Endothelial cell of umbilical vein (primary cell): ENCODE measurements at regions not wholly inside any gene's neighbourhood (a gene's known extent, or its start where the extent isn't known, plus 50 kb on each side); places are given as distances from the start of the nearest gene placed in this dataset.

Source experiments
- BruUV-seq: library from RNA; stranded (reverse); fragments of 400-500 nt; replicated peaks from 2 replicates; lab custom pipeline; 2021; lab: Mats Ljungman, UMichigan
- CTCF ChIA-PET: fragments of 300-600, 350-600 bp; sonication (Branson Sonifier 250); formaldehyde crosslinking; loops from one replicate; lab custom pipeline; 2021; ENCODE audit warnings: antibody characterized with exemption, inconsistent platforms; lab: Charles Lee
- POLR2A ChIA-PET: fragments of 300-600, 350-600 bp; sonication (Branson Sonifier 250); formaldehyde crosslinking; loops from one replicate; lab custom pipeline; 2021; ENCODE audit warnings: antibody characterized with exemption, inconsistent platforms; lab: Charles Lee
- DNase-seq: peaks from one replicate; pipeline ENCODE4 v3.0.0-alpha.2; 2011; ENCODE audit warnings: low read depth, low spot score
- FAIRE-seq: peaks from 2 replicates; lab custom pipeline; 2011; peaks lifted over from hg19 to GRCh38; lab: Jason Lieb, UNC
- H2AFZ ChIP-seq: 2 replicates; pipeline ENCODE4 v1.6.0; 2012; ENCODE audit warnings: low read depth, low read length, control low read depth, inconsistent platforms
- H3K27ac ChIP-seq: 2 replicates; pipeline ENCODE4 v1.5.1; 2011; ENCODE audit warnings: low read depth, mild to moderate bottlenecking, control low read depth, low read length, moderate library complexity; ENCODE audit not compliant: insufficient read depth
- H3K27me3 ChIP-seq, 2 experiments: 2 replicates each; pipeline versions ENCODE4 v1.6.0 to v1.6.1; 2011; ENCODE audit warnings: low read length in 2 of 2, mixed read lengths in 1 of 2; ENCODE audit not compliant: control insufficient read depth in 2 of 2, insufficient read depth in 2 of 2
- H3K36me3 ChIP-seq, 2 experiments: 2 replicates in 1 of 2; 3 replicates in 1 of 2; pipeline ENCODE4 v1.5.1; 2011; ENCODE audit warnings: low read length in 2 of 2, mild to moderate bottlenecking in 1 of 2, moderate library complexity in 1 of 2; ENCODE audit not compliant: control insufficient read depth in 2 of 2, insufficient read depth in 2 of 2; ENCODE audit errors: extremely low read depth in 1 of 2
- H3K4me1 ChIP-seq: 3 replicates; pipeline ENCODE4 v1.5.1; 2011; ENCODE audit warnings: mild to moderate bottlenecking, low read length; ENCODE audit not compliant: control insufficient read depth, insufficient read depth; ENCODE audit errors: extremely low read depth
- H3K4me2 ChIP-seq: 2 replicates; pipeline ENCODE4 v1.6.1; 2011; ENCODE audit warnings: low read length, control low read depth, mixed read lengths; ENCODE audit not compliant: insufficient read depth
- H3K4me3 ChIP-seq, 3 experiments: fragments of 200-600 bp in 1 of 3; sonication (generic), shearing (Covaris generic) in 1 of 3; replicated peaks in 1 of 3; 2 replicates each; pipeline ENCODE4 v1.5.1; 2011 to 2016; ENCODE audit warnings: control low read depth in 3 of 3, low read length in 3 of 3, mild to moderate bottlenecking in 2 of 3, inconsistent platforms in 1 of 3, low read depth in 1 of 3, moderate library complexity in 1 of 3; ENCODE audit not compliant: insufficient read depth in 1 of 3
- H3K79me2 ChIP-seq: 2 replicates; pipeline ENCODE4 v1.6.0; 2012; ENCODE audit warnings: low read length, inconsistent platforms; ENCODE audit not compliant: control insufficient read depth, insufficient read depth
- H3K9ac ChIP-seq: replicated peaks from 2 replicates; pipeline ENCODE3; 2011; ENCODE audit warnings: low read length, control low read depth; ENCODE audit not compliant: insufficient read depth; ENCODE audit errors: extremely low read depth
- H3K9me1 ChIP-seq: replicated peaks from 3 replicates; pipeline ENCODE4 v1.6.0; 2011; ENCODE audit warnings: mild to moderate bottlenecking, low read length; ENCODE audit not compliant: control insufficient read depth, insufficient read depth; ENCODE audit errors: extremely low read depth
- H3K9me3 ChIP-seq: replicated peaks from 2 replicates; pipeline ENCODE4 v1.5.1; 2012; ENCODE audit warnings: low read length, inconsistent platforms; ENCODE audit not compliant: control insufficient read depth, insufficient read depth
- H4K20me1 ChIP-seq: replicated peaks from 2 replicates; pipeline ENCODE3; 2011; ENCODE audit warnings: mild to moderate bottlenecking, low read length; ENCODE audit not compliant: control insufficient read depth, insufficient read depth; ENCODE audit errors: extremely low read depth
- CTCF ChIP-seq, 2 donors: IDR thresholded peaks; 1 replicate in 1 of 2; 2 replicates in 1 of 2; pipeline ENCODE4 v1.5.1; 2011; ENCODE audit warnings: low read length in 2 of 2, mild to moderate bottlenecking in 2 of 2, moderate library complexity in 2 of 2, control low read depth in 1 of 2, inconsistent platforms in 1 of 2, low read depth in 1 of 2; ENCODE audit not compliant: insufficient read depth in 1 of 2; ENCODE audit errors: extremely low read depth in 1 of 2
- EZH2 ChIP-seq: IDR thresholded peaks from 2 replicates; pipeline ENCODE4 v1.6.1; 2012; ENCODE audit warnings: borderline replicate concordance, low read depth, mild to moderate bottlenecking, moderate library complexity, low read length, inconsistent platforms; ENCODE audit not compliant: severe bottlenecking
- FOS ChIP-seq: IDR thresholded peaks from 2 replicates; pipeline ENCODE4 v1.6.1; 2011; ENCODE audit warnings: mild to moderate bottlenecking, low read length, moderate library complexity, borderline replicate concordance; ENCODE audit not compliant: insufficient read depth
- GATA2 ChIP-seq: IDR thresholded peaks from 2 replicates; pipeline ENCODE4 v1.7.0; 2011; ENCODE audit warnings: low read depth, mild to moderate bottlenecking, moderate library complexity, mixed read lengths, low read length; ENCODE audit not compliant: insufficient read length, insufficient read depth
- JUN ChIP-seq: IDR thresholded peaks from 2 replicates; pipeline ENCODE4 v1.6.1; 2011; ENCODE audit warnings: borderline replicate concordance, low read depth; ENCODE audit not compliant: insufficient read length, insufficient read depth
- MYC ChIP-seq: IDR thresholded peaks from one replicate; pipeline ENCODE4 v1.6.1; 2011; ENCODE audit warnings: mild to moderate bottlenecking, low read depth, low read length
- POLR2A ChIP-seq: IDR thresholded peaks from 2 replicates; pipeline ENCODE4 v1.6.1; 2012; ENCODE audit warnings: low read depth, mild to moderate bottlenecking, control low read depth, low read length
- POLR2AphosphoS5 ChIP-seq: IDR thresholded peaks from 2 replicates; pipeline ENCODE4 v1.6.1; 2012; ENCODE audit warnings: low read depth, mild to moderate bottlenecking, control low read depth, low read length, moderate library complexity; ENCODE audit not compliant: insufficient read depth
- dilution Hi-C: fragments of 300-500 bp; cut with MboI; formaldehyde crosslinking; loops from one replicate; pipeline ENCODE4 v1.15.0; 2019; ENCODE audit warnings: low sequenced_read_pairs; ENCODE audit not compliant: extremely low pct_ligation_motif_present
- intact Hi-C: fragments of 100-400 bp; cut with micrococcal nuclease; formaldehyde crosslinking; loops from one replicate; pipeline ENCODE4 v1.10.0; 2022
- TF ChIP-seq, protein P1 (sequence below): IDR thresholded peaks from 2 replicates; pipeline ENCODE4 v1.6.1; 2011; ENCODE audit not compliant: insufficient read depth, insufficient read length

GRCh38 chr11:109870297-109870696 is 222.9 kb upstream of the ZC3H12C start:
- Histone ChIP-seq H3K4me3 (no peak overlapping the region), H2AFZ (no peak overlapping the region), H3K4me2 (no peak overlapping the region), H3K27ac (no peak overlapping the region), H3K36me3 (no peaks in the 10 kb centered on the region), H3K27me3 (no peaks in the 10 kb centered on the region), H3K9me1 (no peaks in the 10 kb centered on the region), H3K9ac (no peak overlapping the region), H3K79me2 (no peaks in the 10 kb centered on the region), H4K20me1 (no peaks in the 10 kb centered on the region), H3K4me1 (peaks cover 6% of the 10 kb centered on the region), H3K9me3 (no peaks in the 10 kb centered on the region)
- no peak for DNase-seq
- TF ChIP-seq CTCF (IDR thresholded peaks at IDR 0.05; ENCODE audit: extremely low read depth in 1 of 2, insufficient read depth in 1 of 2, low read depth in 1 of 2, low read length in 2 of 2) (no peak), POLR2A (no peak), GATA2 (no peak), MYC (no peak), JUN (no peak)
- TF ChIP-seq, protein P1, sequence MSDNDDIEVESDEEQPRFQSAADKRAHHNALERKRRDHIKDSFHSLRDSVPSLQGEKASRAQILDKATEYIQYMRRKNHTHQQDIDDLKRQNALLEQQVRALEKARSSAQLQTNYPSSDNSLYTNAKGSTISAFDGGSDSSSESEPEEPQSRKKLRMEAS = no peak
- POLR2A ChIA-PET = no interaction called here
- intact Hi-C loops (no loop called here), dilution Hi-C loops (no loop called here)
- no TSS peak for BruUV-seq
- CTCF ChIA-PET = interaction anchor here (0.6 to 1.2 kb wide), 2 partner anchors 18 to 69 kb away, joined by 3 read pairs; no protein-coding TSS in a partner anchor
- no peak for FAIRE-seq

DNA sequence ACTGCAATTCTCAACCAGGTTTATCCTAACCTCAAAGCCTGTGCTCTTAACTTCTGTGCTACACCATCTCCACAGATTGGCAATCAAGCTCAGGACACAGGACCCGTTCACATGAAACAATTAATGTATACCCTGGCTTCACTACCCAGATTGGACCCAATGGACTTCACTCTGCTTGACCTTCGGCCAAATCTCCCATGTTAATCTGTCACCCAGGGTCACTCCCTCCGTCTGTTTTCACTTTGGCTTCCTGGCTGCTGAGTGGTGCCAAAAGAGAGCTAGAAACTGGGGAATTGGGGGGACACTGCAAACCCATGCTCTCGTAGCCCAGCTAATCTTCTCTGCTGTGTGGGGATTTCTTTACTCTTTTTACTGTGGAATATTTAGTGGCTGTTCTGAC is 216.1 kb upstream of the ZC3H12C start:
- H3K4me2 ChIP-seq = no peak overlapping the region
- H3K9ac ChIP-seq = no peak overlapping the region
- no peaks in the 10 kb centered on the region for H3K4me1 ChIP-seq
- intact Hi-C loops (no loop called here), dilution Hi-C loops (no loop called here)
- TF ChIP-seq POLR2A = no peak
- TF ChIP-seq FOS = no peak
- TF ChIP-seq, protein P1 = no peak
- no peak for TF ChIP-seq JUN
- TF ChIP-seq POLR2AphosphoS5 = no peak
- no peak for TF ChIP-seq CTCF (IDR thresholded peaks at IDR 0.05; ENCODE audit: extremely low read depth in 1 of 2, insufficient read depth in 1 of 2, low read depth in 1 of 2, low read length in 2 of 2)
- no peak for TF ChIP-seq EZH2
- no peak for TF ChIP-seq MYC
- no peak for TF ChIP-seq GATA2
- DNase-seq (no peak), FAIRE-seq (no peak)
- H3K79me2 ChIP-seq = no peaks in the 10 kb centered on the region
- H2AFZ ChIP-seq = no peak overlapping the region
- peaks cover 0 to 2% of the 10 kb centered on the region in 2 experiments for H3K27me3 ChIP-seq
- no peaks in the 10 kb centered on the region for H3K9me3 ChIP-seq
- H3K9me1 ChIP-seq = no peaks in the 10 kb centered on the region
- no peak overlapping the region for H3K27ac ChIP-seq
- CTCF ChIA-PET = interaction anchor here (1.0 kb wide), 1 partner anchor 62 kb away, joined by 3 read pairs; no protein-coding TSS in a partner anchor
- no TSS peak for BruUV-seq
- H4K20me1 ChIP-seq = no peaks in the 10 kb centered on the region
- no peak overlapping the region for H3K4me3 ChIP-seq
- no peaks in the 10 kb centered on the region for H3K36me3 ChIP-seq
- POLR2A ChIA-PET = no interaction called here
